GM12873 (cell line): ENCODE measurements at regions not wholly inside any gene's neighbourhood (a gene's known extent, or its start where the extent isn't known, plus 50 kb on each side); places are given as distances from the start of the nearest gene placed in this dataset.

Experiments
- TF ChIP-seq, protein P1 (sequence below): IDR thresholded peaks from 2 replicates; pipeline ENCODE4 v1.5.1; 2012; ENCODE audit warnings: low read depth, mild to moderate bottlenecking, moderate library complexity, low read length, control low read depth; ENCODE audit not compliant: insufficient read depth; ENCODE audit errors: missing control alignments

GRCh38 chr9:85136987-85137386 is 467.5 kb downstream of the NTRK2 start:
- TF ChIP-seq, protein P1, sequence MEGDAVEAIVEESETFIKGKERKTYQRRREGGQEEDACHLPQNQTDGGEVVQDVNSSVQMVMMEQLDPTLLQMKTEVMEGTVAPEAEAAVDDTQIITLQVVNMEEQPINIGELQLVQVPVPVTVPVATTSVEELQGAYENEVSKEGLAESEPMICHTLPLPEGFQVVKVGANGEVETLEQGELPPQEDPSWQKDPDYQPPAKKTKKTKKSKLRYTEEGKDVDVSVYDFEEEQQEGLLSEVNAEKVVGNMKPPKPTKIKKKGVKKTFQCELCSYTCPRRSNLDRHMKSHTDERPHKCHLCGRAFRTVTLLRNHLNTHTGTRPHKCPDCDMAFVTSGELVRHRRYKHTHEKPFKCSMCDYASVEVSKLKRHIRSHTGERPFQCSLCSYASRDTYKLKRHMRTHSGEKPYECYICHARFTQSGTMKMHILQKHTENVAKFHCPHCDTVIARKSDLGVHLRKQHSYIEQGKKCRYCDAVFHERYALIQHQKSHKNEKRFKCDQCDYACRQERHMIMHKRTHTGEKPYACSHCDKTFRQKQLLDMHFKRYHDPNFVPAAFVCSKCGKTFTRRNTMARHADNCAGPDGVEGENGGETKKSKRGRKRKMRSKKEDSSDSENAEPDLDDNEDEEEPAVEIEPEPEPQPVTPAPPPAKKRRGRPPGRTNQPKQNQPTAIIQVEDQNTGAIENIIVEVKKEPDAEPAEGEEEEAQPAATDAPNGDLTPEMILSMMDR = no peak

GRCh38 chr9:85136507-85136906 is 467.0 kb downstream of the NTRK2 start:
- TF ChIP-seq, protein P1 = no peak

- TF ChIP-seq, protein P1 = no peak
These were observed 461.2 kb downstream of the NTRK2 start for GRCh38 chr9:85130764-85131163.

- TF ChIP-seq, protein P1 = no peak
These were observed 460.7 kb downstream of the NTRK2 start for GRCh38 chr9:85130260-85130659.

GRCh38 chr9:85129514-85129913 is 460.0 kb downstream of the NTRK2 start:
- TF ChIP-seq, protein P1 = no peak

GRCh38 chr9:85118990-85119755 is 449.6 kb downstream of the NTRK2 start:
- TF ChIP-seq, protein P1 = no peak

GRCh38 chr9:85117831-85118230 is 448.3 kb downstream of the NTRK2 start:
- TF ChIP-seq, protein P1 = no peak

GRCh38 chr9:85115473-85115872 is 445.9 kb downstream of the NTRK2 start:
- TF ChIP-seq, protein P1 = no peak
